CD4-positive, alpha-beta T cell treated with Interleukin-4 for 1 hour (primary cell): ENCODE measurements at regions not wholly inside any gene's neighbourhood (a gene's known extent, or its start where the extent isn't known, plus 50 kb on each side); places are given as distances from the start of the nearest gene placed in this dataset.

Experiments
- DNase-seq, 2 donors: peaks; one replicate each; pipeline ENCODE4 v3.0.0-alpha.2; 2020 to 2022

DNA sequence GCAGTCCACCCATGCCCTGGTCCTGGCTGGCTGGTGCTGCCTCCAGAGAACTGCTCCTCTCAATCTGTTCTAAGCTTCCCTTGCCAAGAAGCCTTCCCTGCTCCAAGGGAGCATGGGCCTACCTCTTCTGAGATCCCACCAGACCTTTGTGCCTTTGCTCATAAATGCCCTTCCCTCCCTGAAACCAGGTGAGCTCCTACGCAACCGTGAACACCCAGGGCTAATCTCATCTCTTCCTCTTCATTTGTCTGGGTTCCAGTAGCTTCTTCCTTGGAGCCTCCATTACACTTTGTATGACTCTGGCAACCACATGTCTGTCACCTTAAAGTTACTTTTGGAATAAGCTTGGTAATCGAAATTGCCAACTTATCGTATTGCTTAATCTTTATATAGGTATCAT is 270.6 kb downstream of the PBX3 start:
- DNase-seq = no peak

- DNase-seq = no peak
These were observed 273.7 kb downstream of the PBX3 start for GRCh38 chr9:126020836-126021235.

- DNase-seq = no peak
These were observed 276.8 kb downstream of the PBX3 start for GRCh38 chr9:126023962-126024361.

DNA sequence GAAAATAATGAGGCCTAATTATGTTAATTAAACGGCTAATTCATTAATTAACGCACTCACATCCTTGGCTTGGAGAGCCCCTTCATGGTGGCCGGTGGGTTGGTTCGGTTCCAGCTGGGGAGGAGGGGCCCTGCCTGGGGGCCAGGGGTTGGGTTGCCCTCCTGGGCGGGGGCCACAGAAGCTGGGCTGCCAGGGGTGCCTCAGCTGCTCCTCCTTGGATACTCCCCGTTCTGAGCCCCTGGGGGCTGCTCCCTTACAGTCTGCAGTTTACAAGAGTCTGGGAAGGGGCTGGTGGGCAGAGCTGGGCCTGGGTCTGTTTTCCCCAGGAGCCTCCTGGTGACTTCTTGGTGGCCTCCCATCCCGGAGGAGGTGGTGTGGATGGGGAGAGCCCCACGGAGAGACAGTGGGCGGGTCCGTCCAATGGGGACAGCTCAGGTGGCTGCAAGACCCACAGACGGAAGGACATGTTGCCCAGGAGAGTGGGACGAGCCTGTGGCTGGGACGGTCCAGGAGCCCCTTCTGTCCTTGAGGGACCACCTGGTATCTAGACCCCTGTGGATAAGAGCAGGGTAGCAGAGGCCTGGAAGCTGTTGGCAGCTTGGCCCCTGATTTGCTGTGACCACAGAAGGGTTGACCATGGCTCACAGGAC is 277.5 kb downstream of the PBX3 start:
- no peak for DNase-seq

DNA sequence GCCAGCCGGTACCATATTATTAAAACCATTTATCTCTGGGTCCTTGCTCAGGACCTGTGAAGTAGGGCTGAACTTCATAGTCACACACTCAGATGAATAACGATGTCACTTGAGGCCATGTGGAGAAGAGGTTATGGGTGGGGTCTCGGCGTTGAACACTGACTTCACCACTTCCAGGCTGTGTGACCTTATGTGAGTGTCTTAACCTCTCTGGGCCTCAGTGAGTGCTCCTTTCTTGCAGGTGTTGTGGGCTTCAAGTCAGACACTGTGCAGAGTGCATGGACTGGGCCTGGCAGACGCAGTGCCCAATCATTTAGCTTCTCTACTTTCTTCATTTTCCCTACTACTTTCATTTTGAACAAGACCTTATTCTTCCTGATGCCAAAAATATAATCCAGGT is 278.8 kb downstream of the PBX3 start:
- no peak for DNase-seq

GRCh38 chr9:126027566-126027965 is 280.4 kb downstream of the PBX3 start:
- DNase-seq = no peak

GRCh38 chr9:126028746-126029145 is 281.6 kb downstream of the PBX3 start:
- DNase-seq = no peak

DNA sequence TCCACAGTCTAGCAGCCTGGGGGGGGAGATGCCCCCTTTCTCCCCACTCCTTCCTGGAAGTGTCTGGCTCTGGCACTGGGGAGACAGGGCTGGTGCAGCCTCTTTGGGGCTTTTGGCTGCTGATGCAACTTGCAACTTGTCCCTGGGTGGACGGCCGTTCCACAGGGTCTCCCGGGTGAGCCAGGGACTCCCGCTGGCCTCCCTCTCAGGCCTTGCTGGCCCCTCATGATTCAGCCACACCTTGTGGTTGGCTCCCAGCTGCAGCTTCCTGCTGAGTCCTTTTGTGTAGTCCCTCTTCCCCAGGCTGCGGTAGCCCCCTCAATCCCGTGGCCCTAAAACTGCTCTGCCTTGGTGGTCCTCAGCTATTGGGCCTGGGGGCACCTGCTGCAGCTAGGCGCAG is 283.5 kb downstream of the PBX3 start:
- DNase-seq = no peak

DNA sequence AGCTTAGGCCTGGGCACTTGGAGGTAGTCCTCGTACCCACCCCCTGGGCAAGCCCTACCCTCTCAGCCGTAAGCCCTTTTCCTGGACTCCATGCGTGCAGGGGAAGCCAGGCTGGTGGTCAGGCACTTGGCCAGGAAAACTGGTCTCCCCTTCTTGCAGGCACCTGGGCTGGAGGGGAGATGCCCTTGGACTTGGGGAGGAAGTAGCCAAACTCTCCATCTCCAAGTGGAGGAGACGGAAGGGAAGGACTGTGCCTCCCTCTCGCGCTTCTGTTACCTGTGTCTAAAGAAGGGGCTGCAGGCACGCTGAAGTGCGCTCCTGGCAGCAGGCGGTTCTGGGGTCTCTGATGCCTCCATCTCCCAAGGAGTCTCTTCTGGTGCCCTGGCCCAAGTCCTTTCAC is 283.9 kb downstream of the PBX3 start:
- no peak for DNase-seq

DNA sequence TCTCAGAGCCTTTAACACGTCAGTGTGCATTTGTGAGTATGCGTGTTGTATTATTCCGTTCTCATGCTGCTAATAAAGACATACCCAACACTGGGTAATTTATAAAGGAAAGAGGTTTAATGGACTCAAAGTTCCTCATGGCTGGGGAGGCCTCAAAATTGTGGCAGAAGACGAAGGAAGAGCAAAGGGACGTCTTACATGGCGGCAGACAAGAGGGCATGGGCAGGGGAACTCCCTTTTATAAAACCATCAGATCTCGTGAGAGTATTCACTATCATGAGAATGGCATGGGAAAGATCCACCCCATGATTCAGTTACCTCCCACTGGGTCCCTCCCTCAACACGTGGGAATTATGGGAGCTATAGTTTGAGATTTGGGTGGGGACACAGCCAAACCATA is 285.0 kb downstream of the PBX3 start:
- DNase-seq = no peak

- DNase-seq = no peak
These were observed 286.1 kb downstream of the PBX3 start for GRCh38 chr9:126033318-126033717.

DNA sequence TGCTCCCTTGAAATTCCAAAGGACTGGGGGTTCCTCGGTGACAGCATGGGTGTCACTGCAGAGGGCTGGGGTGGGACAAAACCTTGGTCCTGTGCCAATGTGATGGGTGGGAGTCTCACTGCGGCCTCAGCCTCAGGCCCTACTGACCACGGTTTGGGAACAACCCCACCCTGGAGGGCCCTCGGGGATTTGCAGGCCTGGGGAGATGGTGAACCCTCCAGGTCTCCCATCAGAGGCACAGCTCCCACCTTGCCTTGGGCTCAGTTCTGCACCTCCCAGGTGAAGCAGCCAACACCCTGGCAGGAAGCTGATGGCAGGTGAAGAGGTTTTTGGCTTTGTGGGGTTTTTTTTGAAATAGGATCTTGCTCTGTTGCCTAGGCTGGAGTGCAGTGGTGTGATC is 286.8 kb downstream of the PBX3 start:
- DNase-seq = no peak

DNA sequence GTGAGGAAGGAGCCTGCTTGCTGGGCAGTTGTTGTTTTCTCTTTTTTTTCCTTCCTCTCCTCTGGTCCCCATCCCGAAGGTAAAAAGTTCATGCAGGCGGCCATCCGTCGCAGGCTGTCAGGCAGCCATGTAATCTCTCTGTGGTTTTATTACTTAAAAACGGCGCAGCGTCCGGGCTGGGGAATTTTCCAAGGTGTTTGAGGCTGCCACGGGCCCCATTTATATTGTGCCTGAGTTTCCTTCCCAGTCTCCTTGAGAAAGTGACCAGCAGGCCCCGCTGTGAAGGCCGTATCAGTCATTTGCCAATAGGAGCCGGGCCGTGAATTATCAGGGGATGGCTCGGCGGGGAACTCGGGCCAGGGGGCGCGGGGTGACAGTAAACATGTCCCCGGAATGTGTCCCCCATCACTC is 289.7 kb downstream of the PBX3 start:
- no peak for DNase-seq

DNA sequence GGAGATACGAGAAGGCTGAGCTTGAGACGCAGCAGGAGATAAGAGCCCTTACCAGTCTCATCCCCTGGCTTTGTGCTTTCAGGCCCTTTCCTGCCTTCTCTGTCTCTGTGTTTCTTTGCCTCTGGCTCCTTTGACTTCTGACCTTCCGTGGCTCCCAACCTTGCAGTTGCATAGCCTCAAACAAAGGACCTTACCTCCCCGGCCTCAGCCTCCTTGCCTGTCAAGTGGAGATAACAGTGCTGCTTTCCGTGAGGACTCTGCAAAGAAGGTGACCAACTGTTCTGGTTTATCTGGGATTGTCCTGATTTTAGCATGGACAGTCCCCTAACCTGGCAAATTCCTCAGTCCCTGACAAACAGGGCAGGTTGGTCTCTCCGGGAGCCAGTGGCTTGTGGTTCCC is 287.8 kb upstream of the MVB12B start:
- no peak for DNase-seq

GRCh38 chr9:126043681-126044080 is 282.9 kb upstream of the MVB12B start:
- no peak for DNase-seq

DNA sequence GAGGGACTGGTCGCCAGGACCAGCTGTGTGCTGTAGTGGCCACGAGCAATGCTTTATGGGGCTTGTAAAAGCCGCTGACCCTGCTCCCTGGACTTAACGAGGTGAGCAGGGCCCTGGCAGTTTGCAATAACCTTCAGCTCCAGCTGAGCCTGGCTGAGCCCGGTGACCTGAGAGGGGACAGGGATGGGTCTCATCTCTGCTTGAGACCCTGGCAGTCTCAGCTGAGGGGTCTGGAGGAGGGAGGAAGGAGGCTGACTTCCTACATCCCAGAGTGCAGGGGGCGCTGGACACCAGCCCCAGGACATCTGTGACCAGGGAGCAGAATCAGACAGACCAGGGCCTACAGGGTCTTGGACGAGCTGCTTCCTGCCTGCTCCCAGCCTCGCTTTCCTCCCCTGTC is 277.5 kb upstream of the MVB12B start:
- no peak for DNase-seq

DNA sequence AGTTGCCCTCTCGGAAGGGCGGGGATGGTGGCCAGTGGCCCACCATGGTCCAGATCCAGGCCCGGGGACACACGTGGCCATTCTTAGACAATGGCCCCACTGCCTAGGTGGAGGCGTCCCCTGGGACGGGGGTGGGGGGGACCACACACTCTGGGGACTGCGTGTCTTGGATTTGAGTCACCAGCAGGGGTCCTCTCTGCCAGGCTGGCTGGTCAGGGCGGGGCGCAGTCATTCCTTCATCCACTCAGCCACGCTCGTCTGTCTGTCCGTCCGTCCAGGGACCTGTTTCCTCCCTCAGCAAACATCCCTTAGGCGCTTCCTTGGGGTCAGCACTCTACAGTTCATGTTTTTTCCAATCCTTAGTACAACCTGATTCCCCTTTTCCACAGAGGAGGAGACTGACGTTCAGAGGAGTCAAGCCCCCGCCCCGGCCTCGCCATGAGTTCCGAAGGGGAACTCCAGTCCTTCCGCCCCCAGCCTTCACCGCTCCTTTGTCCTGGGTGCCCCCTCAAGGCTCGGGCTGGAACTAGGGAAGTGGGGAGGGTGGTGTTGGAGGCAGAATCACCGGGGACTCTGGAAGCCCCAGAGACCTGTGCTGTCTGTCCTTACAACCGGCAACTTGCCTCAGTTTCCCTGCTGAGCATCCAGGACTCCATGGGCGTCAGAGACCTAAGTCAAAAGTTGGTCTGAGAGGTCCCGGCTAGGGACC is 276.6 kb upstream of the MVB12B start:
- DNase-seq = no peak

DNA sequence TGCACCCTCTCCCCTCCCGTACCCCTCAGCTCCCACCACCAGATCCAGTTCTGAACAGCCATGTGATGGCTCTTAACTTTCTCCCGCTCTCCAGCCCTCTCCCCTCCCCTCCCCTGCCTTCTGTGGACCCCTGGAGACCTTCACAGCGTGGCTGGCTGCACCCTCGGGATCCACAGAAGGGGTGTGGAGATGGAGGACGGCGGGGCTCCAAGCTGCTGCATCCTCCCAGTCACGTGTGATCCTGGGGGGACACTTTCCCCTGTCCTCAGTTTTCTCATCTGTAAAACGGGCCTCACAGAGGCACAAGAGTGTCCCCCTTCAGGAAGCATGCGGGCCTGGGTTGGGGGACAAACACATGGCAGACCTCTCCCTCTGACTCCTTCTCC is 276.0 kb upstream of the MVB12B start:
- DNase-seq = no peak

DNA sequence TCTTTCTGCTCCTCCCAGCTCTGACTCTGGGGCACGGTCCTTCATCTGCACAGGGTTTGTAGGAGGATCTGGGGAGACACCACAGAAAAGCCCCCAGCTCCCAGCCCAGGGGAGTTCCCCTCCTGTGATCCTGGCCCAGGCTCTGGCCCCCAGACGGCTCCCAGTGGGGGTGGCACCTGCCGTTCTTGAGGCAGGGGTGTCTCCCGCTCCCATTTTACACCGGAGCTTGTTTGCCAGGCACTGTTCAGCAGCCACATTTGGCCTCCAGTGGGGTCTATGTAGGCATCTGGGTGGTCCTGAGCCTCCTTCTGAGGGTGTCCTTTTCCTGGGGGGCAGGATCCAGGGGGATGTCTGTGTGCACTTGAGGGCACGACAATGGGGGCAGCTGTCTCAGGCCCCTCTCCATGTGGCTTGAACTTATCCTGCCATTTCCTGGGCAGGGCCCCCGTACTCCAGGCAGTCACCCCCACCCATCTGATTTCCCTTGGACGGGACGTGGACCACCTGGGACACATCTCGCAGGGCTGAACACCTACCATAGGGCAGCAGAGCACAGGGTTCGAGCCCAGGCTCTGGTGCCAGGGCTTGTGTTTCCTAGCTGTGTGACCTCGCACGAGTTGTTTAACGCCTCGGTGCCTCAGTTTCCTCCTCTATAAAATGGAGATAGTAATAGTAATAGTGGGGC is 275.0 kb upstream of the MVB12B start:
- DNase-seq = no peak

DNA sequence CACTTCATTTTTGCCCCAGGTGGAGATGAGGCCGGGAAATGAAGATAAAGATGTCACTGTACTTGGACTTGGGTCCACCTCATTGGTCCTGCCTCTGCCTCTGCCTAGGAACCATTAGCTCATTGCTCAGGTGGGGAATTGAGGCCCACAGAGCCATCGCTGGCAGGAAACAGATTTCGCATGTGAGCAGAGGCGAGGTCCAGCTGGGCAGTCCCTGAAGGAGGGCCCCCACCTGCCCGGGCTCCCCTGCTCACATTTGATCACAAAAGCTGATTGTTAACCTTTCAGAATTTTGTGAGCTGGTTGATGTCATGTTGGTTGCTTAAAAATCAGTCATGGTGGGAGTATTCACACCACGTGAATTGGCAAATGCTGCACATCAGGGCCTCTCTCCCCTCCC is 273.8 kb upstream of the MVB12B start:
- no peak for DNase-seq

DNA sequence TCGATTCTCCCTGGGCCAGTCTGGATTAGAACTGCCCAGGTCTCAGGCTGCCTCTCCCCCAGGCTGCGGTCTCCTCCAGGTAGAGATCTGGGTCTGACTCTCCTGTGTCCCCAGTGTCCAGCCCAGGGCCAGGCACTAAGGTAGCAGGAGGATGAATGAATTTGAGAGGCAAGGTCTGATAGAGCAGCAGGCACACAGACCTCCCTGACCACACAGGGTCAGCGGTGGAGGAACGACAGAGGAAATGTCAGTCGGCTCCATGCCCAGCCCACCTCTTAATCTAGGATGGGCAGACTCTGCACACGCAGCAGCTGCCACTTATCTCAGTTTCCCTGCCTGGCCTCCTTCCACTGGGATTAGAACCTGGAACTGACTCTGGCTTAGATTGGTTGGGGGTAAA is 272.7 kb upstream of the MVB12B start:
- DNase-seq = no peak

DNA sequence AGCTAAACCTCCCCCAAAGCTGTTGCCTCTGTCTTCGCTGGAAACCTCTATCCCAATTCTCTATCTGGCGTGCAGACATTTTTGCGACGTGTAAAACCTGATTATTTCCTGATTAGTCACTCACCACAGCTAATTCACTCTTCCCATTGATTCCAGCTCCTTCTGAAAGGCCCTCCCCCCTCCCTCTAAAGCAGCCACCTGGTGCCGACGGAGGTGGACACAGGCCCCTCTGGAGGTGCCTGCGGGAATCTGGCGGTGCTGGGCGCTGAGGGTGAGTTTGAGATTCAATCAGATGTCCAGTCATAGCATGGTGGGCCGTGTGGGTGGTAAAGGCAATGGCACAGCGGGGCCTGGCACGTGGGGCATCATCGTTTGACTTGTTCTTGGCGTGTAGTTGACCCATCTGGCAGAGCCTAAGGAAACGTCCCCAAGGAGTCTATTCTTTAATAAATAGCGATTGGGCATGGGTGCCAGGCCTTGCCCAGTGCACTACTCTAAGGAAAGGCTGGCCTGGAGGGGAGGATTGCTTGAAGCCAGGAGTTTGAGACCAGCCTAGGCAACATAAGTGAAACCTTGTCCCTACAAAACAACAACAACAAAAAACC is 271.1 kb upstream of the MVB12B start:
- DNase-seq = no peak

DNA sequence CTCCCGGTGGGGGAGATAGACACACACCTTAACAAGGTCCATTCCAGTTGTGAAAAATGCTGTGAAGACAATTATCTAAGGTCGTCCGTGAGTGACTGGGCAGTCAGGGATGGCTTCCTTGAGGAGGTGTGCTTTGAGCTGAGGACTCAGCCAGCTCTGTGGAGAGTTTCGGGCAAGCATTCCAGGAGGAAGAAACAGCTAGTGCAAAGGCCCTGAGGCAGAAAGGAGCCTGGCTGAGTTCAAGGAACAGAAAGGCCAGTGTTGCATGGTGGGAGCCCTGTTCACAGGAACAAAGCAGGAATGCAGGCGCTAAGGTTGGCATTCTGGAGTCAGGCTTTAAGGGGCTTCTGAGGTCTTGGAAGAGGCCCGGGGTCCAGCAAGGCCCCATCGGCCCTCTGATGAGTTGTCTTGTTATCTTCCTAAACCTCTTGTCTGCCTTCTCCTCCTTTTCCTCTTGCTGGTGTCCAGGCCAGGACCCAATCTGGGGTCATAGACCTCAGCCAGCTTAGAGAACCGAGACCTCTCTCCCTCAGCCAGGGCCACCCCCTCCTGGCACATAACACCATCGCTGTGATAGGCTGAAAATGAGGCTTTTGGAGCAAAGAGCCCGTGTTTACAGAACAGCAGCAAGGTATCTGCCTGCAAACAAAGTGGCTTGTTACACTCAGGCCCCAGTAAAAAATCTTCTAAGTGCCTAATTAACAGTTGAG is 270.2 kb upstream of the MVB12B start:
- no peak for DNase-seq
